H1 (cell line): ENCODE measurements at regions not wholly inside any gene's neighbourhood (a gene's known extent, or its start where the extent isn't known, plus 50 kb on each side); places are given as distances from the start of the nearest gene placed in this dataset.

Source experiments
- CTCF ChIA-PET: fragments of 300-600 bp; sonication (Branson Sonifier 250); formaldehyde crosslinking; loops from one replicate; lab custom pipeline; 2021; ENCODE audit not compliant: partially characterized antibody; lab: Charles Lee
- POLR2A ChIA-PET: fragments of 300-600 bp; sonication (Branson Sonifier 250); formaldehyde crosslinking; loops from one replicate; lab custom pipeline; 2021; ENCODE audit warnings: inconsistent platforms; ENCODE audit not compliant: partially characterized antibody; lab: Charles Lee
- DNase-seq, 2 experiments: peaks; one replicate each; pipeline versions ENCODE4 v3.0.0 to v3.0.0-alpha.2; 2010 to 2022; ENCODE audit warnings: low spot score in 2 of 2, low read depth in 1 of 2, mixed read lengths in 1 of 2
- FAIRE-seq: peaks from 2 replicates; lab custom pipeline; 2011; peaks lifted over from hg19 to GRCh38; lab: Jason Lieb, UNC
- H2AFZ ChIP-seq: 2 replicates; pipeline ENCODE4 v1.8.1; 2012; ENCODE audit warnings: low read length, inconsistent platforms
- H2AK5ac ChIP-seq: 2 replicates; pipeline ENCODE4 v1.6.1; 2013; ENCODE audit warnings: low read depth, low read length
- H2BK120ac ChIP-seq: replicated peaks from 2 replicates; pipeline ENCODE3; 2013; ENCODE audit warnings: low read depth, low read length, inconsistent platforms
- H2BK12ac ChIP-seq: 2 replicates; pipeline ENCODE4 v1.6.1; 2013; ENCODE audit warnings: low read depth, low read length
- H2BK15ac ChIP-seq: 2 replicates; pipeline ENCODE4 v1.6.1; 2013; ENCODE audit warnings: low read length
- H2BK20ac ChIP-seq: 2 replicates; pipeline ENCODE4 v1.6.1; 2013; ENCODE audit warnings: low read length
- H2BK5ac ChIP-seq: 2 replicates; pipeline ENCODE4 v1.6.1; 2013; ENCODE audit warnings: low read depth, low read length
- H3K14ac ChIP-seq: 2 replicates; pipeline ENCODE4 v1.6.1; 2013; ENCODE audit warnings: inconsistent platforms; ENCODE audit not compliant: insufficient read length
- H3K18ac ChIP-seq: 2 replicates; pipeline ENCODE4 v1.6.1; 2013; ENCODE audit warnings: low read length; ENCODE audit errors: extremely low read depth
- H3K23ac ChIP-seq: 2 replicates; pipeline ENCODE4 v1.6.1; 2013; ENCODE audit warnings: inconsistent platforms; ENCODE audit not compliant: insufficient read length
- H3K23me2 ChIP-seq: 2 replicates; pipeline ENCODE4 v1.6.1; 2013; ENCODE audit warnings: low read depth, low read length
- H3K27ac ChIP-seq: 2 replicates; pipeline ENCODE4 v1.6.1; 2011; ENCODE audit warnings: low read depth, low read length, inconsistent platforms
- H3K27me3 ChIP-seq, 4 experiments: replicated peaks in 1 of 4; 1 replicate in 1 of 4; 2 replicates in 3 of 4; pipeline versions ENCODE4 v1.6.1 to v1.8.1; 2011 to 2013; ENCODE audit warnings: low read length in 3 of 4, mild to moderate bottlenecking in 3 of 4, inconsistent platforms in 2 of 4, mixed read lengths in 2 of 4, moderate library complexity in 1 of 4; ENCODE audit not compliant: control insufficient read depth in 3 of 4, insufficient read depth in 3 of 4; ENCODE audit errors: extremely low read depth in 1 of 4
- H3K36me3 ChIP-seq, 4 experiments: 2 replicates each; pipeline versions ENCODE4 v1.6.1 to v1.8.1; 2011 to 2013; ENCODE audit warnings: mild to moderate bottlenecking in 4 of 4, low read length in 3 of 4, moderate library complexity in 2 of 4, control low read depth in 1 of 4, inconsistent platforms in 1 of 4; ENCODE audit not compliant: insufficient read depth in 4 of 4, control insufficient read depth in 2 of 4
- H3K4ac ChIP-seq: replicated peaks from 2 replicates; pipeline ENCODE3; 2013; ENCODE audit warnings: low read length, low read depth, mixed read lengths, inconsistent platforms; ENCODE audit not compliant: insufficient read length
- H3K4me1 ChIP-seq, 4 experiments: replicated peaks in 1 of 4; 1 replicate in 1 of 4; 2 replicates in 3 of 4; pipeline versions ENCODE4 v1.6.1 to v1.8.1; 2011 to 2013; ENCODE audit warnings: low read length in 3 of 4, inconsistent platforms in 2 of 4, mixed read lengths in 1 of 4; ENCODE audit not compliant: insufficient read depth in 4 of 4, control insufficient read depth in 3 of 4
- H3K4me2 ChIP-seq, 2 experiments: 2 replicates each; pipeline versions ENCODE4 v1.6.1 to v1.8.1; 2011 to 2013; ENCODE audit warnings: low read depth in 2 of 2, low read length in 2 of 2, control low read depth in 1 of 2, inconsistent platforms in 1 of 2, mild to moderate bottlenecking in 1 of 2; ENCODE audit not compliant: insufficient read depth in 1 of 2
- H3K4me3 ChIP-seq, 4 experiments: fragments of 200-600, 300-600 bp in 1 of 4; sonication (generic), shearing (Covaris generic), sonication (Bioruptor Twin) in 1 of 4; 2 replicates each; pipeline versions ENCODE4 v1.5.1 to v1.8.1; 2011 to 2016; ENCODE audit warnings: low read length in 4 of 4, low read depth in 3 of 4, control low read depth in 2 of 4, inconsistent platforms in 2 of 4, mild to moderate bottlenecking in 2 of 4, mixed read lengths in 1 of 4, moderate library complexity in 1 of 4; ENCODE audit not compliant: insufficient read depth in 2 of 4; ENCODE audit errors: extremely low read depth in 1 of 4
- H3K56ac ChIP-seq: replicated peaks from 2 replicates; pipeline ENCODE3; 2013; ENCODE audit warnings: low read depth, mild to moderate bottlenecking, mixed read lengths, low read length, inconsistent platforms; ENCODE audit not compliant: insufficient read length
- H3K79me1 ChIP-seq: 2 replicates; pipeline ENCODE4 v1.6.1; 2013; ENCODE audit warnings: low read depth, low read length, control low read depth
- H3K79me2 ChIP-seq, 2 experiments: 2 replicates each; pipeline versions ENCODE4 v1.6.1 to v1.8.1; 2012 to 2013; ENCODE audit warnings: low read length in 2 of 2, mild to moderate bottlenecking in 2 of 2, inconsistent platforms in 1 of 2; ENCODE audit not compliant: insufficient read depth in 2 of 2, control insufficient read depth in 1 of 2
- H3K9ac ChIP-seq, 4 experiments: replicated peaks in 1 of 4; 1 replicate in 1 of 4; 2 replicates in 3 of 4; pipeline versions ENCODE4 v1.6.1 to v1.8.1; 2011 to 2013; ENCODE audit warnings: low read depth in 3 of 4, low read length in 3 of 4, control low read depth in 2 of 4, mild to moderate bottlenecking in 2 of 4, moderate library complexity in 2 of 4, inconsistent platforms in 1 of 4; ENCODE audit errors: extremely low read depth in 1 of 4
- H3K9me3 ChIP-seq, 2 experiments: 2 replicates each; pipeline versions ENCODE4 v1.6.1 to v1.8.1; 2012 to 2013; ENCODE audit warnings: mild to moderate bottlenecking in 2 of 2, moderate library complexity in 2 of 2, control low read depth in 1 of 2, inconsistent platforms in 1 of 2, low read depth in 1 of 2, low read length in 1 of 2, mixed read lengths in 1 of 2; ENCODE audit not compliant: insufficient read depth in 2 of 2
- H4K20me1 ChIP-seq, 2 experiments: replicated peaks in 1 of 2; 2 replicates each; pipeline versions ENCODE3 to v1.8.1; 2011 to 2013; ENCODE audit warnings: inconsistent platforms in 2 of 2, low read length in 2 of 2, mild to moderate bottlenecking in 1 of 2; ENCODE audit not compliant: insufficient read depth in 2 of 2, control insufficient read depth in 1 of 2
- H4K5ac ChIP-seq: 2 replicates; pipeline ENCODE4 v1.6.1; 2013; ENCODE audit warnings: low read length, low read depth, mixed read lengths, inconsistent platforms; ENCODE audit not compliant: insufficient read length
- H4K8ac ChIP-seq: 2 replicates; pipeline ENCODE4 v1.8.0; 2013; ENCODE audit warnings: mild to moderate bottlenecking, moderate library complexity, low read length, inconsistent platforms; ENCODE audit not compliant: insufficient read depth; ENCODE audit errors: extremely low read depth
- H4K91ac ChIP-seq: replicated peaks from 2 replicates; pipeline ENCODE3; 2013; ENCODE audit warnings: low read length, mixed read lengths, inconsistent platforms; ENCODE audit not compliant: insufficient read length
- POLR2A ChIP-seq, 2 experiments: IDR thresholded peaks; 1 replicate in 1 of 2; 2 replicates in 1 of 2; pipeline ENCODE4 v1.6.1; 2011; ENCODE audit warnings: low read depth in 2 of 2, low read length in 2 of 2, mild to moderate bottlenecking in 2 of 2; ENCODE audit errors: control extremely low read depth in 1 of 2
- SIN3A ChIP-seq, 2 experiments: IDR thresholded peaks in 1 of 2; conservative IDR thresholded peaks in 1 of 2; 2 replicates each; pipeline ENCODE4 v1.6.1; 2011 to 2012; ENCODE audit warnings: low read length in 2 of 2, improper control_type of control experiment in 1 of 2, low read depth in 1 of 2, mild to moderate bottlenecking in 1 of 2
- SIRT6 ChIP-seq: IDR thresholded peaks from one replicate; pipeline ENCODE4 v1.7.1; 2012; ENCODE audit warnings: low read length, inconsistent platforms
- SP2 ChIP-seq: IDR thresholded peaks from 2 replicates; pipeline ENCODE4 v1.6.1; 2012; ENCODE audit warnings: mild to moderate bottlenecking, low read length, inconsistent platforms
- SRF ChIP-seq: IDR thresholded peaks from 2 replicates; pipeline ENCODE4 v1.6.1; 2011; ENCODE audit warnings: mild to moderate bottlenecking, low read depth, low read length, moderate library complexity
- WGBS, 2 experiments: shearing (Covaris generic) in 1 of 2; methylation state at CpG; one replicate each; pipeline versions ENCODE4 v1.1.6 to v1.1.7; 2013 to 2015; ENCODE audit warnings: low lambda C conversion rate in 2 of 2, mixed read lengths in 2 of 2, inconsistent platforms in 1 of 2, low coverage in 1 of 2, missing lambda C conversion rate in 1 of 2; ENCODE audit not compliant: insufficient replicate concordance in 2 of 2, insufficient coverage in 1 of 2, insufficient read length in 1 of 2; ENCODE audit errors: extremely low coverage in 1 of 2, missing lambda C conversion rate in 1 of 2; 5-methylcytosine and 5-hydroxymethylcytosine counted together

- no peak overlapping the region for H3K9ac ChIP-seq
- no peaks in the 10 kb centered on the region for H3K9me3 ChIP-seq
- H3K56ac ChIP-seq, result no peak overlapping the region
- no peak for TF ChIP-seq SIRT6
- no peak for TF ChIP-seq SP2
- no peak for TF ChIP-seq POLR2A (IDR thresholded peaks at IDR 0.05; ENCODE audit: control extremely low read depth in 1 of 2, low read depth in 2 of 2, low read length in 2 of 2)
- TF ChIP-seq SIN3A (conservative IDR thresholded peaks at IDR 0.05 in 1 of 2, IDR thresholded peaks at IDR 0.05 in 1 of 2; ENCODE audit: low read depth in 1 of 2, low read length in 2 of 2), result 0 out of 4 replicates have a peak, but pooled peaks of 1 of the 2 experiments have one; percentile 30
- 0 out of 2 replicates have a peak, but pooled peaks have one; percentile 29 for TF ChIP-seq SRF
- no peak overlapping the region for H3K23ac ChIP-seq
- no peak overlapping the region for H4K5ac ChIP-seq
- peaks cover 0 to 6% (median 0%) of the 10 kb centered on the region in 4 experiments; a peak in 1 of 7 replicates for H3K4me1 ChIP-seq
- H2BK15ac ChIP-seq, result no peak overlapping the region
- no peak overlapping the region for H3K27ac ChIP-seq
- DNase-seq (peak in 1 of 2 experiments; percentile 38), FAIRE-seq (no peak)
- H4K8ac ChIP-seq, result no peak overlapping the region
- no peak overlapping the region for H2BK120ac ChIP-seq
- WGBS, 2 experiments, result 92% methylated on average over 8 of the region's 8 CpGs; no CpG with 5 or more reads in 1 of the 2 experiments
- no peaks in the 10 kb centered on the region for H4K20me1 ChIP-seq
- no peaks in the 10 kb centered on the region for H3K79me2 ChIP-seq
- H2AK5ac ChIP-seq, result no peak overlapping the region
- no peak overlapping the region for H2AFZ ChIP-seq
- ChIA-PET POLR2A (no interaction called here), CTCF (interaction anchor here (0.7 to 1.2 kb wide), 3 partner anchors 10 to 545 kb away, joined by 3 read pairs; no protein-coding TSS in a partner anchor)
- H3K14ac ChIP-seq, result no peak overlapping the region
- no peak overlapping the region for H3K18ac ChIP-seq
- no peaks in the 10 kb centered on the region for H3K36me3 ChIP-seq
- no peaks in the 10 kb centered on the region for H3K27me3 ChIP-seq
- no peak overlapping the region for H3K4me2 ChIP-seq
- peak overlapping the region; percentile 7; the same call in 1 of the 2 replicates for H2BK12ac ChIP-seq
- 0 out of 2 replicates have a peak overlapping the region, but pooled peaks have one; percentile 8 for H2BK20ac ChIP-seq
- no peak overlapping the region for H3K4ac ChIP-seq
- H2BK5ac ChIP-seq, result no peak overlapping the region
- no peak overlapping the region for H3K4me3 ChIP-seq
- no peak overlapping the region for H4K91ac ChIP-seq
- H3K79me1 ChIP-seq, result no peaks in the 10 kb centered on the region
- no peaks in the 10 kb centered on the region for H3K23me2 ChIP-seq
These were observed 141.2 kb upstream of the KLHL1 start for GRCh38 chr13:70249332-70250064.
